GM18951 (cell line): ENCODE measurements at regions not wholly inside any gene's neighbourhood (a gene's known extent, or its start where the extent isn't known, plus 50 kb on each side); places are given as distances from the start of the nearest gene placed in this dataset.
"Not testable (repeated sequence)": the region's sequence is repeated elsewhere in the genome, so short reads cannot be mapped to it uniquely, and the experiment has no call there.

Experiments
- POLR2A ChIP-seq: IDR thresholded peaks from 4 replicates; pipeline ENCODE4 v1.6.1; 2011; ENCODE audit warnings: mild to moderate bottlenecking; ENCODE audit not compliant: insufficient read length, insufficient read depth; ENCODE audit errors: extremely low read depth
- in situ Hi-C: fragments of 300-500 bp; cut with MboI; formaldehyde crosslinking; loops from one replicate; pipeline ENCODE4 v1.12.0; 2022; ENCODE audit warnings: low sequenced_read_pairs, mixed read lengths, inconsistent platforms; ENCODE audit not compliant: unreplicated experiment

- TF ChIP-seq POLR2A = no peak
- in situ Hi-C loops = no loop called here
Observed at GRCh38 chr5:105230516-105231157, 1668.0 kb upstream of the NUDT12 start.

GRCh38 chr5:105218018-105218417 lies 1655.4 kb upstream of the NUDT12 start:
- TF ChIP-seq POLR2A = no peak
- in situ Hi-C loops = no loop called here

- no peak for TF ChIP-seq POLR2A
- in situ Hi-C loops = no loop called here
Observed at GRCh38 chr5:105213078-105213477, 1650.5 kb upstream of the NUDT12 start.

GRCh38 chr5:105207066-105207465 lies 1644.5 kb upstream of the NUDT12 start:
- TF ChIP-seq POLR2A = no peak
- in situ Hi-C loops = no loop called here

- no peak for TF ChIP-seq POLR2A
- in situ Hi-C loops = no loop called here
Observed at GRCh38 chr5:105197531-105197930, 1634.9 kb upstream of the NUDT12 start.

GRCh38 chr5:105195765-105196164 lies 1633.2 kb upstream of the NUDT12 start:
- in situ Hi-C loops = no loop called here
- no peak for TF ChIP-seq POLR2A

GRCh38 chr5:105172918-105173317 lies 1610.3 kb upstream of the NUDT12 start:
- in situ Hi-C loops = no loop called here

GRCh38 chr5:105168806-105169205 lies 1606.2 kb upstream of the NUDT12 start:
- TF ChIP-seq POLR2A = no peak
- in situ Hi-C loops = no loop called here

More at GRCh38 chr5:105172918-105173317, 1610.3 kb upstream of the NUDT12 start:
- no peak for TF ChIP-seq POLR2A

GRCh38 chr5:105167092-105167491 lies 1604.5 kb upstream of the NUDT12 start:
- TF ChIP-seq POLR2A = no peak
- in situ Hi-C loops = no loop called here

- no peak for TF ChIP-seq POLR2A
- in situ Hi-C loops = no loop called here
Observed at GRCh38 chr5:105163547-105163946, 1601.0 kb upstream of the NUDT12 start.

GRCh38 chr5:105162557-105162956 lies 1600.0 kb upstream of the NUDT12 start:
- in situ Hi-C loops = not testable (repeated sequence)

GRCh38 chr5:105158526-105158925 lies 1595.9 kb upstream of the NUDT12 start:
- in situ Hi-C loops = no loop called here

GRCh38 chr5:105150323-105150722 lies 1587.7 kb upstream of the NUDT12 start:
- TF ChIP-seq POLR2A = no peak
- in situ Hi-C loops = no loop called here

More at GRCh38 chr5:105158526-105158925, 1595.9 kb upstream of the NUDT12 start:
- TF ChIP-seq POLR2A = no peak

GRCh38 chr5:105146867-105147266 lies 1584.3 kb upstream of the NUDT12 start:
- TF ChIP-seq POLR2A = no peak

GRCh38 chr5:105145152-105145551 lies 1582.6 kb upstream of the NUDT12 start:
- in situ Hi-C loops = no loop called here

More at GRCh38 chr5:105146867-105147266, 1584.3 kb upstream of the NUDT12 start:
- in situ Hi-C loops = no loop called here

More at GRCh38 chr5:105145152-105145551, 1582.6 kb upstream of the NUDT12 start:
- TF ChIP-seq POLR2A = no peak
